Stimulated activated CD4-positive, alpha-beta T cell treated with anti-CD3 and anti-CD28 coated beads, TNF-alpha, amount 100 ng/mL, for 48 hours (primary cell): ENCODE measurements at regions not wholly inside any gene's neighbourhood (a gene's known extent, or its start where the extent isn't known, plus 50 kb on each side); places are given as distances from the start of the nearest gene placed in this dataset.

Experiments
- DNase-seq, 3 donors: peaks; one replicate each; pipeline ENCODE4 v3.0.0-alpha.2; 2020; ENCODE audit warnings: low read depth in 3 of 3

DNA sequence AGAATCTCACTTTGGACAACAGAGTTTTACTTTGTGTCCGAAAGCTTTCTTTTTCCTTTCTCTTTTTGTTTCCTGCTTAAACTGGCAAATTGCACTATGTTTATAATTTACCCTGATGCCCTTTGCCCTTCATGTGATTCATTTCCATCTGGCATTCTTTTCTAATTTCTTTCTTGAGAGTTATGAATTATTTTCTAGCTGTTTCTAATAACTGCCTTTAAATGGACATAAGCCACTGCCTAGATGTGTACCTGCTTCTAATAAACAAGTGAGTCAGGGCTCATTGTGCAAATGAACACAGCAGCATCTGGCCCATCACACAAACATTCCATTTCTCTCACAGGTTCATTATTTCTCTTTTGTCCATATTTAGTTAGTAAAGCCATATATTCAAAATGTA lies 242.3 kb upstream of the GPRIN3 start:
- no peak for DNase-seq

DNA sequence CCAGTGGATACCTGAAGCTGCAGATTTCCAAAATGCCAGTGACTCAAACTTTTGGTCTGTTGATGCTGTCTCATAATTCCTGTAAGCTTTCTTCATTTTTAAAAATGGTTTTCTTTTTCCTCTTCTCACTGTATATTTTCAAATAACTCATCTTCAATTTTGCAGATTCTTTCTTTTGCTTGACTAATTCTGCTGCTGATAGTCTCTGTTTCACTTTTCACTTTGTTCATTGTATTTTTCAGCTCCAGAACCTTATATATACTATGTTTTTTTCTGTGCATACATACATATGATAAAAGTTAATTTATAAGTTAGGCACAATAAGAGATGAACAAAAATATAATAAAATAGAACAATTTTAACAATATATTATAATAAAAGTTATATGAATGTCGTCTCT lies 237.7 kb upstream of the GPRIN3 start:
- DNase-seq = no peak

GRCh38 chr4:89541998-89542397 lies 234.4 kb upstream of the GPRIN3 start:
- no peak for DNase-seq

DNA sequence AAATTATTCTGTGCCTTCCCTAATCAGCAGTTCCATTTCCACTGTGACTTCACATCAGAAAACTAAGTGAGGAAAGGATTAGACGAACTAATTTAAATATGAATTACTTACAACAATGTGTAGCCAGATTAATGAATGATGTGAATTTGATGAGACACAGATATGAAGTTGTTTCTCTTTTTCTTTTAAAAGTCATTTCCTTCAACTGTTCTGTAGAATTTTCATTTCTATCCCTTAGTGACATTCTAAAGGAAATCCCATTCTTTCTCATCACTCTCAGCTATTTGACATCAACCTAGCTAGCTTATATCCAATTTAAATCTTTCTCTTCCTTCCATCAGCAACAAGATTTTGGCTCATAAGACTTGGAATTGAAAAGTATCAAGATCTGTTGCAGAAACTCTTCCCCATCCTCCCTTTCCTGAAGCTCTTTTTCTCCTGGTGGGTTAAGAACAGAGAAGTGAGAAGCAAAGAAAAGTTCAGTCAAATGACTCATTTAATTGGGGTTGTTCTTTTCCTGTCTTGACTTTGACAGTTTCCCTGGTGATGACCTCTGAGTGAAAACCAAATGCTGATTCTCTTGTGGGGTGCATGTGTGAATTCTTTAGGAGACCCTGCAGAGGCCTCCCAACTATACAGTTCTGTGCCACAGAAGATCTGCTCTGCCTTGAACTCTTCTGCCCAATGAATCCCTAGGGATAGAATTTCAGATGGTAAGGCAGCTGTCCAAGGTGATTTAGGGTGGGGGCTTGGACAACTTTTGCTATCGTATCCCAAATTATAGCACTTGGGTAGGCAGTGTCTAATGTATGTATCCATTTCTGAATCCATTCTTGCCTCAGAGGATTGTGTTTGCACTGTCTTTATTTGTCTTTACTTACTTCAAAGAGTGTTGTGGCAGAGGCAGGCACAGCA lies 232.5 kb upstream of the GPRIN3 start:
- DNase-seq = no peak

- DNase-seq = no peak
Measured at GRCh38 chr4:89539374-89539773, 231.8 kb upstream of the GPRIN3 start.

DNA sequence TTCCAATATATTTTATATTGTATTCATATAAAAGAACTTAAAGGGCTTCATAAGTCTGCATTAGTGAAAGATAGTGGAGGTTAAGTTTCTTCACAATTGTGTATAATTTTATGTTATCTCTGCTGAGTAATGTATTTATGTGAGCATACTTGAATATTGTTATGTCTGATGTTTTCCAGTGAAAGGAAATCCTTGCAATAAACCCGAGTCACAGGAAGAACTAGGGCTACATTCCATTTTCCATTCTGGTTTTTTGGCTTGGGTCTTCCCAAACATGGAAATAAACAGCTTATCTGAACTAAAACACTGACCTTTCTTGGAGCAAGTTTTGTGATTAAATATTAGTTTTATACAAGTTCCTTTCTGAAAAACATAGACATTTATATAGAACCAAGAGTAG lies 231.3 kb upstream of the GPRIN3 start:
- DNase-seq = no peak

GRCh38 chr4:89538171-89538570 lies 230.6 kb upstream of the GPRIN3 start:
- no peak for DNase-seq

DNA sequence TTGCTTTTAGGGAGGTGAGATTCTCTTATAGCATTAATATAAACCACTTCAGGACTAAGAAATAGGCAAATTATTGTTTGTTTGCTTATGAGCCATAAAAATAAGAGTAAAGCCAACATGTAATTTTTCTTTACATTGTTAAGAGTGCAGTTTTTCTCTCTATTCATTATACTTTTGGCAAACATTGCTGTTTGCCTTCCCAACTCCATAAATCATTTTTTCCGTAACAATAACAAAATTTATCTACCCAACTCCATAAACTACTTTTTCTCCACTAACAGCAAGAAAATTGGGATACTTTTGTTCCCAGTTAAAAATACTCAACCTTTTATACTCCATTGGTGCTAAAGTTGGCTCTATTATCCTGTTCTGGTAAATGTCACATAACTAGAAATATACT lies 229.7 kb upstream of the GPRIN3 start:
- DNase-seq = no peak

GRCh38 chr4:89535251-89535650 lies 227.7 kb upstream of the GPRIN3 start:
- no peak for DNase-seq

- no peak for DNase-seq
Measured at GRCh38 chr4:89534356-89534755, 226.8 kb upstream of the GPRIN3 start.

DNA sequence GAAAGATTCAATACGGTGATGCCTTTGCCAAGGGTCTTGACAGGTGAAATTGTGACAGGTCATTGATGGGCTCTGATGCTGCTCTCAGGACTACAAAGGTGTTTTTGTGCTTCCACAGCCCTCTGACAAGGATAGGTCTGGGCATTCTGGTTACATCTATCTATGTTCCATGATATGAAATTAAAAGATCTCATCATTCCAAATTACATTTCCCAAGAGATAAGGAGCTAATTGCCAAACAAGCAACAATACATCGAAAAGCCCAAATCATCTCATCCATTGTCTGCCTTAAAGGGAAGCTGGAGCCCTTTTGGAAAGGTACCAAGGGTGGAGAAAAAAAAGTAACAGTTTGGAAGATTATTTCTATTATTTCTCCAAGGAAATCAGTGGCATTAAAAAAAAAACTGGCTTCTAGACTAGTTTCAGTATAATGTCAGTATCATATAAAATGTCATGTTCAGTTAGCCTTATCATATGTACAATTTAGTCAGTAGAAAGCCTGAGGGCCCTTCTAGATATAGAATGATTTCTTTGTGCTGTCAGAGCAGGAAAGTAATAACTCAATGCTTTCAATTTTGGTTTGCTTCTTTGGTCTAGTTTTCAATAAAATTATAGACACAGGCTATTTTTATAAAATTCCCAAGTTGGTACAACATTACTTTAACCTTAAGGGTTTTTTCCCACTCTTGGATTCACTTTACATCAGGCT lies 224.5 kb upstream of the GPRIN3 start:
- DNase-seq = no peak

DNA sequence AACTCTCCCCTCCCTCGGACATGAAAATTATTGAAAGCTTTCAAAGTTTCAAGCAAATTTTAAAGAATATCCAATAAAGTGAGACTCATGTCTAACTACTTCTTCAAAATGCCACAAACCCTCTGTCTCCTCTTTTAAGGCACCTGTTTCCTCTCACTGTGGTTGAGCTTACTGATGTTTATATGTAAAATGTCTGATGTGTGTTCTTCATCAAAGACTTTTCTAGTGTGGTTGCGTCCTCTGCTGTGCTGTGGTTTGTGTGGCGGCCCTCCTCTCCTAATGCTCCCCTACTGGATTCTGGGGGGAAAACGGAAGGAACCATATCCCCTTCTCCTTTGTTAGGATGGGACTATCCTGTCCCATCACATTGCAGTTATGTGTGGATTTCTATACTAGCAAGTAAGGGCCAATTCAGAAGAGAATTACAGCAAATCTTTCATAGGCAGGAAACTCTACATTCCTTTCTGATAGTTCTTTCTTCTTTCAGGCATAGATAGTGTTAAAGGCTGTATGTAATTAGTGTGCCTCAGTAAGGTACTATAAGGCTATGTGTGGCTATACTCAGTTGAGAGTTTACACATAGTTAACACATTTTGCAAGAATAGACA lies 221.0 kb upstream of the GPRIN3 start:
- no peak for DNase-seq

GRCh38 chr4:89521826-89522225 lies 214.2 kb upstream of the GPRIN3 start:
- no peak for DNase-seq

GRCh38 chr4:89519771-89520320 lies 212.2 kb upstream of the GPRIN3 start:
- DNase-seq = no peak

DNA sequence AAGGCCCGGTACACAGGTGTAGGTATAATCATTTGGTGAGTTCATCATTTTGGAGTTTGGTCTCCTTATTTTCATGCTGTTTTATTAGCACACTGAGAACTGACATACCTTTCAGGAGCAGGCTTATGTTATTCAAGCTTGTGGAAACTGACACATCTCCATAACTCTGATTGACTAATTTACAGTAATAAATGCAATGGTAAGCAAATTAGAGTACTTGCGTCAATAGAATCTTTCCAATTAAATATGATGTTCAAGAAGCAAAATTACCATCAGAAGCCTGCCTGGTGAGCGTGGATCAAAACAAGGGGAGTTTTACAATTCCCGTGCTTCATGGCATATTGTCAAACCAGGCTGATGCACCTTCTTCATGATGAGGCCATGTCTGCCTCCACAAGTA lies 210.7 kb upstream of the GPRIN3 start:
- DNase-seq = no peak

- no peak for DNase-seq
Measured at GRCh38 chr4:89514811-89515210, 207.2 kb upstream of the GPRIN3 start.

GRCh38 chr4:89511776-89512175 lies 204.2 kb upstream of the GPRIN3 start:
- no peak for DNase-seq

GRCh38 chr4:89509708-89510281 lies 202.2 kb upstream of the GPRIN3 start:
- peak in 1 of 3 donors; percentile 2 for DNase-seq

DNA sequence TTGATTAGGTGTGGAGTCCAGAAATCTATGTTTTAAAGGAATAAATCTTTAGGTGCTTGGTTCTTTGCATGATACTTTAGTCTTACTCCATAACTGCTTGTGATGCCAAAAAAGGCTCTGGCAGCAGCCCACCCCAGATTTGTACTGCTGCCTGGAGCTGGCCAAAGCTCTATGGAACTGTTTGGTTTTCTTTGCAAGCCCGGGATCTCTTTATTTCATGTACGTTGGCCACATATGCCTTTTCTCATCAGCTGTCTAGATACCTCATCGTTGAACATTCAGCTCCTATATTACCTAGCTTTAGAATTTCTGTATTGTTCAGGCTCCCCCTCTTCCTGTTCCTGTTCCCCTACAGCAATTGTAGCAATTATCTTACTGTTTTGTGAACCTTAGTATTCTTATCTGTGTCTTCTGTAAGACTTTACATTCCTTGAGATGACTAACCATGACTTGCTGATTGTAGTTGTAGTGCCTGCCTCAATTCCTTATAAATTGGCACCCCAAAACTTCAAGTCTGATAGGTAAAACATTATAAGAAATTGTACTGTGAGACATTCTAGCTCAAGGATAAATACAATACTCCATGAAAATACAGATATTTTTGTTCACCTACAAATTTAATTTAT lies 199.4 kb upstream of the GPRIN3 start:
- DNase-seq = no peak

- no peak for DNase-seq
Measured at GRCh38 chr4:89502581-89502980, 195.0 kb upstream of the GPRIN3 start.

DNA sequence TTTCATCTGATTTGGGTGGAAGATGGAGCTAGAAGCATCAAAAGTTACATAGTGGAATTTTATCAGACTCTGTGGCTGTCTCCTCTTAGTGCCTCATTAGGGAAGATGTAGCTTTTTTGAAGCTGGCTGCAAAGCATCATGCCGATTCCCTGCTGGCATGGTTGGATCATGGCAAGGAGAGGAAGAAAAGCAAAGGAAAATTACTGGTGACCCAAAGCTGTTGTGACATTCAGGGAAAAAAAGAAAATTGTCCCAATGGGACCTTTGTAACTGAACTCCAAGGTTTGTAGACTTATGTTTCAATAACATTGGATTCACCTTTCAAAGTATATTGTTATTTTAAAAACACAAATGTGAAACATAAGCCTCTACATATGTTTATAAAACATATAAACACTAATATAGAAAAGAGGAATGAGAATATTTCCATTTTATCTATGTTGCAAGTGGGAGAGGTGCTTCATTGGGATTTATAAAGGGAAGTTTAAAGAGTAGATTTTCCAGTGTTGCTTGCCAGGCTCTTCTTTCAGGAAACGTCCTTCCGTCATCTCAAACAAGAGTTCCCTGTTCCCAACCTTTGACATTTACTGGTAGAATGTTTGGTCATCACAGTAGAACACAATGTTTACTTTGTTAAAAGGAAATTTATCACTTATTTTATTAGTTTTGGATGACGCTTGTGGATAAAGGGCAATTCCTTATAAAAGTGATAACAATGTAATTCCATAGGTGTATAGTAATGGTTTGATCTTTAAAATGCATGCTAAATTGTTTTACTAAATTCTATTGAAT lies 190.1 kb upstream of the GPRIN3 start:
- DNase-seq = no peak
